ENCODE measurements at regions not wholly inside any gene's neighbourhood (a gene's known extent, or its start where the extent isn't known, plus 50 kb on each side); places are given as distances from the start of the nearest gene placed in this dataset.

DNA sequence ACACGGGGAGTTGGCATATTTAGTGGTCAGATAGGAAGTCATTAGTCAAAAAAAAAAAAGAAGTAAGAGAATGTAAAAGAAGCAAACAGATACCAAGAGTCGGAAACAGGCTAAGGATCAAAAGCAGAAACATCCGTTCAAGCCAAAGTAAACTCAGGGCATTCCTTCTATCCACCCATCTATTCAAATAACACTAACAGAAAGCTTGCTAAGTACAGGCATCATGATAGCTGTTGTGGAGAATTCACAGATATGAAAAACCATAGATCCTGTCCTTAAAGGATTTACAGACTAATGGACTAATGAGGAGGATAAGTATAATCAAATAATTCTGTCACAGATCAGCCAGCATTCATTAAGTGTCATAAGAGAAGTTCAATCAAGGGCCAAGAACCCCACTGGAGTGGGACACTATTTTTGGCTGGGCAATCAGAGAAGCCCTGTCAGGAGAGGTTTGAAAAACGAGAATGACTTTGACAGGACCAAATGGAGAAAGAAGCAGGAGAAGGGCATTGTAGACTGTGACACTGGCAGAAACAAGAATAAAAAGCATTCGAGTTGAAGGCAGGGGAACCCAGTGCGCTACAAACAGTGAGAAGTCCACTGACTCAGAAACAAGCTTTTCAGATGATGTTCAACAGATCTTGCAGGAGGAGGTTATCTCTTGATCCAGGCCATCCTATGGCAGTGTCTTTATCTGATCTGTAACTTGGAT, 154.2 kb upstream of the TSLP start:
- TF ChIP-seq EZH2 (IDR thresholded peaks at IDR 0.05; ENCODE audit: low read length), result no peak
- TF ChIP-seq, protein P1, sequence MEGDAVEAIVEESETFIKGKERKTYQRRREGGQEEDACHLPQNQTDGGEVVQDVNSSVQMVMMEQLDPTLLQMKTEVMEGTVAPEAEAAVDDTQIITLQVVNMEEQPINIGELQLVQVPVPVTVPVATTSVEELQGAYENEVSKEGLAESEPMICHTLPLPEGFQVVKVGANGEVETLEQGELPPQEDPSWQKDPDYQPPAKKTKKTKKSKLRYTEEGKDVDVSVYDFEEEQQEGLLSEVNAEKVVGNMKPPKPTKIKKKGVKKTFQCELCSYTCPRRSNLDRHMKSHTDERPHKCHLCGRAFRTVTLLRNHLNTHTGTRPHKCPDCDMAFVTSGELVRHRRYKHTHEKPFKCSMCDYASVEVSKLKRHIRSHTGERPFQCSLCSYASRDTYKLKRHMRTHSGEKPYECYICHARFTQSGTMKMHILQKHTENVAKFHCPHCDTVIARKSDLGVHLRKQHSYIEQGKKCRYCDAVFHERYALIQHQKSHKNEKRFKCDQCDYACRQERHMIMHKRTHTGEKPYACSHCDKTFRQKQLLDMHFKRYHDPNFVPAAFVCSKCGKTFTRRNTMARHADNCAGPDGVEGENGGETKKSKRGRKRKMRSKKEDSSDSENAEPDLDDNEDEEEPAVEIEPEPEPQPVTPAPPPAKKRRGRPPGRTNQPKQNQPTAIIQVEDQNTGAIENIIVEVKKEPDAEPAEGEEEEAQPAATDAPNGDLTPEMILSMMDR (optimal IDR thresholded peaks at IDR 0.05 in 1 of 3, IDR thresholded peaks at IDR 0.05 in 1 of 3, conservative IDR thresholded peaks at IDR 0.05 in 1 of 3; ENCODE audit: extremely low read depth in 1 of 3, insufficient read depth in 2 of 3, low read length in 3 of 3), result no peak
